Chondrocyte (in vitro differentiated cells): ENCODE measurements at regions not wholly inside any gene's neighbourhood (a gene's known extent, or its start where the extent isn't known, plus 50 kb on each side); places are given as distances from the start of the nearest gene placed in this dataset.
"Not testable (repeated sequence)": the region's sequence is repeated elsewhere in the genome, so short reads cannot be mapped to it uniquely, and the experiment has no call there.

Experiments
- DNase-seq: peaks from one replicate; pipeline ENCODE4 v3.0.0; 2021; ENCODE audit warnings: mixed read lengths, low spot score
- H3K27ac Mint-ChIP-seq: one replicate; pipeline ENCODE4 v1.8.0; 2021; ENCODE audit warnings: mild to moderate bottlenecking, moderate library complexity, mixed read lengths; ENCODE audit not compliant: unreplicated experiment
- H3K27me3 Mint-ChIP-seq: 2 replicates; pipeline ENCODE4 v1.8.0; 2021; ENCODE audit warnings: low read depth, mixed read lengths
- H3K36me3 Mint-ChIP-seq: 2 replicates; pipeline ENCODE4 v1.8.0; 2021; ENCODE audit warnings: low read depth, mixed read lengths
- H3K4me1 Mint-ChIP-seq: 2 replicates; pipeline ENCODE4 v1.8.0; 2021; ENCODE audit warnings: low read depth, mild to moderate bottlenecking, mixed read lengths
- H3K4me3 Mint-ChIP-seq: one replicate; pipeline ENCODE4 v1.8.0; 2021; ENCODE audit warnings: mild to moderate bottlenecking, moderate library complexity, mixed read lengths; ENCODE audit not compliant: unreplicated experiment
- H3K9me3 Mint-ChIP-seq: 2 replicates; pipeline ENCODE4 v1.8.0; 2021; ENCODE audit warnings: low read depth, mixed read lengths
- TF ChIP-seq, protein P1 (sequence below): fragments of 200-600 bp; sonication (generic); IDR thresholded peaks from 2 replicates; pipeline ENCODE4 v1.5.0; 2021; ENCODE audit warnings: antibody characterized with exemption, mild to moderate bottlenecking, moderate library complexity

DNA sequence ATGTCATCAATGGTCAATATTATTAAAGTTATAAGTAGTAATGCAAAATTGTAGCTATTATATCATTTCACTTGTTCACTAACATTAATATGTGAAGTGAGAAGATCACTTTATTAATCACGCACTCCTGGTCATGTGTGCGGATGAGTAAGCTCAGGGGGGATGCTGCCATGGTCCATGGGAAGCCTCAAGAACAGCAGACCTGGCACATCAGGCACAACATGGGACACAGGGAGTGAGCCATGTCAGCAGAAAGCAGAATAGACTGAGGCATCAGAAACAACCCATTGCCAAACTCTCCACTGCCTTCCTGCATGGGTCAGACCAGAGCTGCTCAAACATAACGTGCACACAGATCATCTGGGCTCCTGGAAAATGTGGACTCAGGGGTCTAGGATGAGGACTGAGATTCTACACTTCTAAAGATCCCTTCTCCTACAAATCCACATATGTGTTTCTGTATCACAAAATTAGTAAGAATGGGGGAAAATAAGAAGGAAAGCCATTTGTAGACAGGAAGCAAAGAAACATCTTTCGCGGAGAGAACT lies 63.8 kb upstream of the VPREB1 start:
- Mint-ChIP-seq H3K4me1 (no peaks in the 10 kb centered on the region), H3K27ac (no peak overlapping the region), H3K36me3 (no peaks in the 10 kb centered on the region), H3K27me3 (peaks cover 68% of the 10 kb centered on the region), H3K4me3 (no peak overlapping the region), H3K9me3 (no peaks in the 10 kb centered on the region)
- TF ChIP-seq, protein P1, sequence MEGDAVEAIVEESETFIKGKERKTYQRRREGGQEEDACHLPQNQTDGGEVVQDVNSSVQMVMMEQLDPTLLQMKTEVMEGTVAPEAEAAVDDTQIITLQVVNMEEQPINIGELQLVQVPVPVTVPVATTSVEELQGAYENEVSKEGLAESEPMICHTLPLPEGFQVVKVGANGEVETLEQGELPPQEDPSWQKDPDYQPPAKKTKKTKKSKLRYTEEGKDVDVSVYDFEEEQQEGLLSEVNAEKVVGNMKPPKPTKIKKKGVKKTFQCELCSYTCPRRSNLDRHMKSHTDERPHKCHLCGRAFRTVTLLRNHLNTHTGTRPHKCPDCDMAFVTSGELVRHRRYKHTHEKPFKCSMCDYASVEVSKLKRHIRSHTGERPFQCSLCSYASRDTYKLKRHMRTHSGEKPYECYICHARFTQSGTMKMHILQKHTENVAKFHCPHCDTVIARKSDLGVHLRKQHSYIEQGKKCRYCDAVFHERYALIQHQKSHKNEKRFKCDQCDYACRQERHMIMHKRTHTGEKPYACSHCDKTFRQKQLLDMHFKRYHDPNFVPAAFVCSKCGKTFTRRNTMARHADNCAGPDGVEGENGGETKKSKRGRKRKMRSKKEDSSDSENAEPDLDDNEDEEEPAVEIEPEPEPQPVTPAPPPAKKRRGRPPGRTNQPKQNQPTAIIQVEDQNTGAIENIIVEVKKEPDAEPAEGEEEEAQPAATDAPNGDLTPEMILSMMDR: no peak
- no peak for DNase-seq

DNA sequence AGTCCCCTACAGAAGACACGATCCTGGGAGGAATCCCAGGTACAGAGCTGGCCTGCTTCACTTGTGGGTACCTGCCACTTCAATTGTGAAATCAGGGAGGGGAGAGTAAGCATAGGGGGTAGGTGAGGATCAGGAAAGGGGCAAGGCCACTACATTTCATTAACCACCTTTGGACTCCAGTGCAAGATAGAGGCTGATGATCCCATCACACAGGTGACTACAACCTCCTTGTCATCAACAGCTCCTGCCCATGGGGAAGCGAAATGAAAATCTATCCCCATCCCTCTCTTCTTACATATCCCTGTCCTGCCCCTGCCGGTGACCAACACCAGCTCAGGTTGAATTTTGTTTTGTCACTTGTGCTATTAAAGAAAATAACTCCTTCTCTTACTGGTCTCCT lies 64.7 kb upstream of the VPREB1 start:
- Mint-ChIP-seq H3K9me3 (no peaks in the 10 kb centered on the region), H3K36me3 (no peaks in the 10 kb centered on the region), H3K27me3 (peaks cover 68% of the 10 kb centered on the region), H3K4me3 (no peak overlapping the region), H3K4me1 (no peaks in the 10 kb centered on the region), H3K27ac (no peak overlapping the region)
- TF ChIP-seq, protein P1: no peak
- DNase-seq: no peak

DNA sequence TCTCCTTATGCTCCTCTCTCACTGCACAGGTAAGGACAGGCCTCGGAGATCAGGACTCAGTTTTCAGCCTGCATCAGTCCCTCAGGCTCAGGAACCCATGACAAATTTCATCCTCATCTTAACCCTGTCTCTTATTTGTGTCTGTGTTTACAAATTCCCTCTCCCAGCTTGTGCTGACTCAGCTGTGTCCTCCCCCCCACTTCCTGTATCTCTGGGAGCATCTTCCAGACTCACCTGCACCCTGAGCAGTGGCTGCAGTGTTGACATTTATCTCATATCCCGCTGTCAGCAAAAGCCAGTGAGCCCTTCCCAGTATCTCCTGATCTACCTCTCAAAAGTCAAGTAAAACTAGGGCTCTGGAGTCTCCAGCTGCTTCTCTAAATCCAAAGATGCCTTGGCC lies 65.6 kb upstream of the VPREB1 start:
- Mint-ChIP-seq H3K27ac (no peak overlapping the region), H3K36me3 (no peaks in the 10 kb centered on the region), H3K9me3 (no peaks in the 10 kb centered on the region), H3K27me3 (peaks cover 62% of the 10 kb centered on the region), H3K4me3 (no peak overlapping the region), H3K4me1 (no peaks in the 10 kb centered on the region)
- TF ChIP-seq, protein P1: no peak
- DNase-seq: no peak

DNA sequence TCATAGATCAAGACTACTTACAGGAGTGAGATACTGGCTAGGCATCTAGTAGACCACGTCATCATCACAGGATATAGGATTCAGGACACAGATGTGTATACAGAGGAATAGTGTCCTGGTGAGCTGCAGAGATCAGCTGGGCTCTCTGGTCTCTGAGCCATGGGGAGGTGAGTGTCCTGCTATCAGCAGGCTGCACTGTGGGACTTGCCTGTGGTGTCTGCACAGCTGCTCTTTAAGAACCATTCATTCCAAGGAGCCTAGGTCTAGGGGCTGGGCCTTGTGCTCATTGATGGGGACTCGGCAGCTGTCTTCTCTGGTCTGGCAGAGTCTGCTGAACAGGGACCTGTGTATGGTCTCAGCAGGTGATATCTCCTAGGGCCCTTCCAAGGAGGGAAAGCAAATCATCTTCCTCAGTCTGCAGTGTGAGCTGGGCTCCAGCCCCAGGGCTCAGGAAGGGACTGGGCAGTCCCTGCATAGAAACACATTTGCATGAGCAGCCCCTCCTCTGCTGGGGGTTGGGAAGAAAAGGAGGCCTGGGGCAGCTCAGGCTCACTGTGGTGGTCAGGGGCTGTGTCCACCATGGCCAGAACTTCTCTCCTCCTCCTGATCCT lies 66.1 kb upstream of the VPREB1 start:
- no peaks in the 10 kb centered on the region for H3K9me3 Mint-ChIP-seq
- no peak overlapping the region for H3K27ac Mint-ChIP-seq
- TF ChIP-seq, protein P1: no peak
- no peaks in the 10 kb centered on the region for H3K4me1 Mint-ChIP-seq
- peaks cover 61% of the 10 kb centered on the region for H3K27me3 Mint-ChIP-seq
- no peaks in the 10 kb centered on the region for H3K36me3 Mint-ChIP-seq
- no peak overlapping the region for H3K4me3 Mint-ChIP-seq
- DNase-seq: no peak

DNA sequence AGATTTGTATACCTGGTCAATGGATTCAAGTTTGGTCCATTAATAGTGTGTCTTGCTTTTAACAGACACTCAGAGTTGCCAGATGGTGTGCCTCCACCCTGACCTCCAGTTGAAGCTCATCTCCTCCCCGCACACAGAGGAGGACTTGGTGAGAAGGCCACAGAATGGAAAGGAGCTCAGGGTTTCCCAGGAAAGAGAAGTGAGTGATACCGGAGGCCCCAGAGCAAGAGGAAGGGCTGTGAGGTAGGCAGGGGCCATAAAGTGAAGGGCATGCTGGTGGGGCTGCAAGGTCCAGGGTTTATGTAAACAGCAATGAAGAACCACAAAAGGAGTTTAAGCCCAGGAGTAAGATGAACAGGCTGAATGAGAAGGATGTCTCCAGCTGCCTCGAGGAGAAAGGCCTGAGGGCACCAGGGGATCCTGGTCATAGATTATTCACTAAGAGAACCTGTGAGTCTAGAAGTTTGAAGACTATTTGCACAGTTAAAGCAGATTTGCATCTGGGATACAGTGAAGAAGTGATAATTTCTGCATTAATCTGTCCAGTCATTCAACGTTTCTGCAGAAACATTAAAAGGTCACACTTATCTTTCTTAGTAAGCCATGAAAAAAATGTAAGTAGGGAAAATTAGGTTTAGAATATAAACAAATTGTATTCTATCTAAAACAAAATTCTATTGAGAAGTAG lies 67.5 kb upstream of the VPREB1 start:
- Mint-ChIP-seq H3K9me3 (no peaks in the 10 kb centered on the region), H3K4me1 (no peaks in the 10 kb centered on the region), H3K27me3 (peaks cover 53% of the 10 kb centered on the region), H3K4me3 (no peak overlapping the region), H3K27ac (no peak overlapping the region), H3K36me3 (no peaks in the 10 kb centered on the region)
- TF ChIP-seq, protein P1: no peak
- no peak for DNase-seq

DNA sequence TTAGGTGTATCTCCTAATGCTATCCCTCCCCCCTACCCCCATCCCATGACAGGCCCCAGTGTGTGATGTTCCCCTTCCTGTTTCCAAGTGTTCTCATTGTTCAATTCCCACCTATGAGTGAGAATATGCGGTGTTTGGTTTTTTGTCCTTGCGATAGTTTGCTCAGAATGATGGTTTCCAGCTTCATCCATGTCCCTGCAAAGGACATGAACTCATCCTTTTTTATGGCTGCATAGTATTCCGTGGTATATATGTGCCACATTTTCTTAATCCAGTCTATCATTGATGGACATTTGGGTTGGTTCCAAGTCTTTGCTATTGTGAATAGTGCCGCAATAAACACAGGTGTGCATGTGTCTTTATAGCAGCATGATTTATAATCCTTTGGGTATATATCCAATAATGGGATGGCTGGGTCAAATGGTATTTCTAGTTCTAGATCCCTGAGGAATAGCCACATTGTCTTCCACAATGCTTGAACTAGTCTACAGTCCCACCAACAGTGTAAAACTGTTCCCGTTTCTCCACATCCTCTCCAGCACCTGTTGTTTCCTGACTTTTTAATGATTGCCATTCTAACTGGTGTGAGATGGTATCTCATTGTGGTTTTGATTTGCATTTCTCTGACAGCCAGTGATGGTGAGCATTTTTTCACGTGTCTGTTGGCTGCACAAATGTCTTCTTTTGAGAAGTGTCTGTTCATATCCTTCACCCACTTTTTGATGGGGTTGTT lies 71.5 kb upstream of the VPREB1 start:
- not testable (repeated sequence) for H3K4me1 Mint-ChIP-seq, H3K4me3 Mint-ChIP-seq, H3K27ac Mint-ChIP-seq, H3K36me3 Mint-ChIP-seq, H3K9me3 Mint-ChIP-seq, DNase-seq
- peaks cover 47% of the 10 kb centered on the region for H3K27me3 Mint-ChIP-seq
